HEK293 (cell line): ENCODE measurements at regions not wholly inside any gene's neighbourhood (a gene's known extent, or its start where the extent isn't known, plus 50 kb on each side); places are given as distances from the start of the nearest gene placed in this dataset.

Source experiments
- CTCF ChIA-PET: fragments of 350-600 bp; formaldehyde crosslinking; extraction: SDS; loops from one replicate; lab custom pipeline; 2021; ENCODE audit warnings: antibody characterized with exemption; lab: Yijun Ruan, JAX
- POLR2A ChIA-PET: fragments of 300-600 bp; formaldehyde crosslinking; extraction: SDS; loops from one replicate; lab custom pipeline; 2020; ENCODE audit warnings: antibody characterized with exemption, inconsistent platforms; lab: Yijun Ruan, JAX
- H3K27ac ChIP-seq: fragments of 200-500 bp; sonication (Bioruptor generic); 2 replicates; pipeline ENCODE4 v1.5.1; 2014; ENCODE audit warnings: low read depth, low read length, control low read depth, inconsistent platforms; ENCODE audit errors: extremely low read depth
- H3K36me3 ChIP-seq, 2 experiments: fragments of 200-500 bp in 1 of 2; sonication (Bioruptor generic) in 1 of 2; 1 replicate in 1 of 2; 2 replicates in 1 of 2; pipeline ENCODE4 v1.5.1; 2014 to 2017; ENCODE audit warnings: inconsistent platforms in 2 of 2, low read length in 2 of 2; ENCODE audit not compliant: control insufficient read depth in 2 of 2, insufficient read depth in 1 of 2
- H3K4me1 ChIP-seq: fragments of 200-500 bp; sonication (Bioruptor generic); 2 replicates; pipeline ENCODE4 v1.5.1; 2014; ENCODE audit warnings: mild to moderate bottlenecking, low read length, inconsistent platforms; ENCODE audit not compliant: control insufficient read depth, insufficient read depth
- H3K4me3 ChIP-seq: 2 replicates; pipeline ENCODE4 v1.5.1; 2011; ENCODE audit warnings: low read depth, mild to moderate bottlenecking, control low read depth, low read length, moderate library complexity
- H3K9me3 ChIP-seq: fragments of 200-500 bp; sonication (Bioruptor generic); 2 replicates; pipeline ENCODE4 v1.5.1; 2014; ENCODE audit warnings: low read depth, low read length, inconsistent platforms; ENCODE audit not compliant: control insufficient read depth, insufficient read depth
- HOXD13 ChIP-seq: sonication (generic); formaldehyde crosslinking; IDR thresholded peaks from 2 replicates; pipeline ENCODE4 v1.8.0; 2022; ENCODE audit warnings: missing genetic modification reagents, borderline replicate concordance
- KLF16 ChIP-seq: fragments of 450-650 bp; formaldehyde crosslinking; IDR thresholded peaks from 2 replicates; pipeline ENCODE4 v1.5.1; 2017; ENCODE audit warnings: missing biosample characterization, missing genetic modification characterization
- SETDB1 ChIP-seq: IDR thresholded peaks from one replicate; pipeline ENCODE4 v1.6.1; 2017; ENCODE audit warnings: mild to moderate bottlenecking, low read length, moderate library complexity, mixed read lengths; ENCODE audit not compliant: insufficient read length
- ZEB2 ChIP-seq: fragments of 450-650 bp; formaldehyde crosslinking; IDR thresholded peaks from 2 replicates; pipeline ENCODE4 v1.5.1; 2016; ENCODE audit warnings: missing biosample characterization, missing genetic modification characterization
- ZIC2 ChIP-seq: fragments of 450-650 bp; formaldehyde crosslinking; IDR thresholded peaks from 2 replicates; pipeline ENCODE4 v1.5.1; 2016; ENCODE audit warnings: missing biosample characterization, missing genetic modification characterization
- ZNF175 ChIP-seq: fragments of 450-650 bp; formaldehyde crosslinking; IDR thresholded peaks from 2 replicates; pipeline ENCODE4 v1.5.1; 2016; ENCODE audit warnings: missing biosample characterization, missing genetic modification characterization
- ZNF202 ChIP-seq: fragments of 450-650 bp; formaldehyde crosslinking; IDR thresholded peaks from 2 replicates; pipeline ENCODE4 v1.5.1; 2016; ENCODE audit warnings: missing biosample characterization, missing genetic modification characterization, borderline replicate concordance
- ZNF274 ChIP-seq, 2 experiments: fragments of 200-500 bp in 1 of 2; fragments of 450-650 bp in 1 of 2; sonication (Bioruptor generic) in 1 of 2; formaldehyde crosslinking in 1 of 2; IDR thresholded peaks; 2 replicates each; pipeline versions ENCODE4 v1.5.1 to v1.6.1; 2014 to 2016; ENCODE audit warnings: borderline replicate concordance in 1 of 2, inconsistent platforms in 1 of 2, low read length in 1 of 2, missing biosample characterization in 1 of 2, missing genetic modification characterization in 1 of 2
- ZNF311 ChIP-seq: fragments of 450-650 bp; formaldehyde crosslinking; IDR thresholded peaks from 2 replicates; pipeline ENCODE4 v1.5.1; 2017; ENCODE audit warnings: missing biosample characterization, missing genetic modification characterization, borderline replicate concordance
- ZNF48 ChIP-seq: fragments of 450-650 bp; formaldehyde crosslinking; IDR thresholded peaks from 2 replicates; pipeline ENCODE4 v1.5.1; 2016; ENCODE audit warnings: missing biosample characterization, missing genetic modification characterization
- ZNF560 ChIP-seq: fragments of 450-650 bp; formaldehyde crosslinking; IDR thresholded peaks from 2 replicates; pipeline ENCODE4 v1.5.1; 2017; ENCODE audit warnings: missing biosample characterization, missing genetic modification characterization, borderline replicate concordance
- ZXDB ChIP-seq: fragments of 450-650 bp; formaldehyde crosslinking; IDR thresholded peaks from 2 replicates; pipeline ENCODE4 v1.5.1; 2016; ENCODE audit warnings: missing biosample characterization, missing genetic modification characterization
- TF ChIP-seq, protein P1 (sequence below): fragments of 450-650 bp; formaldehyde crosslinking; IDR thresholded peaks from 2 replicates; pipeline ENCODE4 v1.5.1; 2016; ENCODE audit warnings: missing biosample characterization, missing genetic modification characterization
- TF ChIP-seq, protein P2 (sequence below): fragments of 450-650 bp; formaldehyde crosslinking; IDR thresholded peaks from 2 replicates; pipeline ENCODE4 v1.5.1; 2016; ENCODE audit warnings: missing biosample characterization, missing genetic modification characterization
- TF ChIP-seq, protein P3 (sequence below): fragments of 450-650 bp; formaldehyde crosslinking; IDR thresholded peaks from 2 replicates; pipeline ENCODE4 v1.5.1; 2017; ENCODE audit warnings: missing biosample characterization, missing genetic modification characterization
- TF ChIP-seq, protein P4 (sequence below): fragments of 450-650 bp; IDR thresholded peaks from 2 replicates; pipeline ENCODE4 v1.5.1; 2018; ENCODE audit warnings: missing biosample characterization, mild to moderate bottlenecking, missing genetic modification characterization

DNA sequence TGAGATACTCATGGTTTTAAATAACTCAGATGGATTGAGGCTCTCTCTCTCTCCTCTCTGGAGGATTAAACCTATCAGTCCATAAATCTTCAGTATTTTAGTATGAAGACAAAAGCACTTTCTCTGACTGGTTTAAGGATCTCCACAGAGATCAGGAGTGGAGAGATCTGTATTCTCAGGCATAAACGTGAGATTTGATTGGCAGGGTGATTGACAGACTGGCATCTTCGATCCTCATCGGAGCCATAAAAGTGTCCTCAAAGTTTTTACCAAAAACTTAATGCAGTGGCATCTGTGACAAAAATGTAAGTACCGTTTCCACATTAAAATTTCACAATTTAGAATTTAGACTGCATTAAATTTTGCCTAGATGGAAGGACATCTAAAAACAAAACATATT is 870.1 kb downstream of the KCNJ2 start:
- Histone ChIP-seq H3K9me3 (no peaks in the 10 kb centered on the region), H3K4me3 (no peak overlapping the region), H3K27ac (no peak overlapping the region), H3K4me1 (no peaks in the 10 kb centered on the region), H3K36me3 (no peaks in the 10 kb centered on the region)
- TF ChIP-seq, protein P1, sequence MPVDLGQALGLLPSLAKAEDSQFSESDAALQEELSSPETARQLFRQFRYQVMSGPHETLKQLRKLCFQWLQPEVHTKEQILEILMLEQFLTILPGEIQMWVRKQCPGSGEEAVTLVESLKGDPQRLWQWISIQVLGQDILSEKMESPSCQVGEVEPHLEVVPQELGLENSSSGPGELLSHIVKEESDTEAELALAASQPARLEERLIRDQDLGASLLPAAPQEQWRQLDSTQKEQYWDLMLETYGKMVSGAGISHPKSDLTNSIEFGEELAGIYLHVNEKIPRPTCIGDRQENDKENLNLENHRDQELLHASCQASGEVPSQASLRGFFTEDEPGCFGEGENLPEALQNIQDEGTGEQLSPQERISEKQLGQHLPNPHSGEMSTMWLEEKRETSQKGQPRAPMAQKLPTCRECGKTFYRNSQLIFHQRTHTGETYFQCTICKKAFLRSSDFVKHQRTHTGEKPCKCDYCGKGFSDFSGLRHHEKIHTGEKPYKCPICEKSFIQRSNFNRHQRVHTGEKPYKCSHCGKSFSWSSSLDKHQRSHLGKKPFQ, result no peak
- ChIA-PET POLR2A (no interaction called here), CTCF (no interaction called here)

DNA sequence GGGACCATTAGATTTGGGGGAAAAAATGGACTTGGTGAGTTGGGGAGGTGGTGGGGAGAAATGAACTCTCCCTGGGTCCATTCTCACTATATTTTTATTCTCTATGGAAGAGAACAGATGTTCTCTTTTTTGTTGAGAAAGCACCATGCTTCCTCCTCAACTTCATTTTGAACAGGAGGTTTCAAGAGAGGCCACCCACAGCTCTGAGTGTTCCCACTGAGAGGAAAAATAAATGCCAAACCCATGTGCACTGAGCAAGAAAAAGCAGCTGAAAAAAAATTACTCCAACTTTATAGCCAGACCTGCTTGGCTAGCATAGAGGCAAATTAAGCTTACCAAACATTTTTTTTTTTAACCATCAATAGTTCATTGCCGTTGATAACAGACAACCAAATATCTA is 883.6 kb downstream of the KCNJ2 start:
- CTCF ChIA-PET, result interaction anchor here (0.7 kb wide), 1 partner anchor 423 kb away, joined by 4 read pairs; no protein-coding TSS in a partner anchor
- no peaks in the 10 kb centered on the region for H3K4me1 ChIP-seq
- TF ChIP-seq ZNF274 (IDR thresholded peaks at IDR 0.05; ENCODE audit: low read length) (no peak), ZNF274 (tag by site-specific recombination; IDR thresholded peaks at IDR 0.05; ENCODE audit: borderline replicate concordance) (no peak), ZIC2 (tag by site-specific recombination) (peak; percentile 17; the same call in 1 of the 2 replicates), HOXD13 (no peak), KLF16 (no peak), ZNF48 (tag by site-specific recombination) (no peak)
- TF ChIP-seq, protein P2, sequence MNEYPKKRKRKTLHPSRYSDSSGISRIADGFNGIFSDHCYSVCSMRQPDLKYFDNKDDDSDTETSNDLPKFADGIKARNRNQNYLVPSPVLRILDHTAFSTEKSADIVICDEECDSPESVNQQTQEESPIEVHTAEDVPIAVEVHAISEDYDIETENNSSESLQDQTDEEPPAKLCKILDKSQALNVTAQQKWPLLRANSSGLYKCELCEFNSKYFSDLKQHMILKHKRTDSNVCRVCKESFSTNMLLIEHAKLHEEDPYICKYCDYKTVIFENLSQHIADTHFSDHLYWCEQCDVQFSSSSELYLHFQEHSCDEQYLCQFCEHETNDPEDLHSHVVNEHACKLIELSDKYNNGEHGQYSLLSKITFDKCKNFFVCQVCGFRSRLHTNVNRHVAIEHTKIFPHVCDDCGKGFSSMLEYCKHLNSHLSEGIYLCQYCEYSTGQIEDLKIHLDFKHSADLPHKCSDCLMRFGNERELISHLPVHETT (tag by site-specific recombination), result no peak
- POLR2A ChIA-PET, result no interaction called here
- H3K4me3 ChIP-seq, result no peak overlapping the region
- no peaks in the 10 kb centered on the region for H3K36me3 ChIP-seq
- no peaks in the 10 kb centered on the region; the same call in 1 of the 2 replicates for H3K9me3 ChIP-seq
- no peak overlapping the region for H3K27ac ChIP-seq

DNA sequence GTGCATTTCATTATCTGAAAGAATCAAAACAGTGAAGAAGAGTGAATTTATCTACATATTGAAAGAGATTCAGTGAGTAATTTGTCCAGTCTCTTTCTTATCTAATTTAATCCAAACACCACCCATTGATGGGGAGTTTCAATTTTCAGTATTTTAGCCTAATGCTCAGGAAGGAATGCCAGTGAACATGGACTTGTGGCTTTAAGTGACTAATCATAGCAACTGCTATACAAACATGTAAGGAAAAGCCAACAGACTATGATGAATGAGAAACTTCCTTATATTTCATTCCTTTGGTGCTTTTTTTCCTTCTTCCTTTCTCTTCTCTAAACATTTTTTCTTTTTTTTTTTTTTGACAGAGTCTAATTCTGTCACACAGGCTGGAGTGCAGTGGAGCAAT is 885.8 kb downstream of the KCNJ2 start:
- H3K4me3 ChIP-seq, result no peak overlapping the region
- no peak for TF ChIP-seq ZXDB
- TF ChIP-seq, protein P3, sequence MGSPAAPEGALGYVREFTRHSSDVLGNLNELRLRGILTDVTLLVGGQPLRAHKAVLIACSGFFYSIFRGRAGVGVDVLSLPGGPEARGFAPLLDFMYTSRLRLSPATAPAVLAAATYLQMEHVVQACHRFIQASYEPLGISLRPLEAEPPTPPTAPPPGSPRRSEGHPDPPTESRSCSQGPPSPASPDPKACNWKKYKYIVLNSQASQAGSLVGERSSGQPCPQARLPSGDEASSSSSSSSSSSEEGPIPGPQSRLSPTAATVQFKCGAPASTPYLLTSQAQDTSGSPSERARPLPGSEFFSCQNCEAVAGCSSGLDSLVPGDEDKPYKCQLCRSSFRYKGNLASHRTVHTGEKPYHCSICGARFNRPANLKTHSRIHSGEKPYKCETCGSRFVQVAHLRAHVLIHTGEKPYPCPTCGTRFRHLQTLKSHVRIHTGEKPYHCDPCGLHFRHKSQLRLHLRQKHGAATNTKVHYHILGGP (tag by site-specific recombination), result no peak
- TF ChIP-seq SETDB1, result peak; percentile 69
- POLR2A ChIA-PET, result interaction anchor here (0.6 kb wide), 1 partner anchor 150 kb away, joined by 3 read pairs; no protein-coding TSS in a partner anchor
- CTCF ChIA-PET, result no interaction called here
- no peaks in the 10 kb centered on the region; the same call in 1 of the 2 replicates for H3K9me3 ChIP-seq
- no peak overlapping the region for H3K27ac ChIP-seq
- H3K36me3 ChIP-seq, result no peaks in the 10 kb centered on the region
- H3K4me1 ChIP-seq, result no peaks in the 10 kb centered on the region

DNA sequence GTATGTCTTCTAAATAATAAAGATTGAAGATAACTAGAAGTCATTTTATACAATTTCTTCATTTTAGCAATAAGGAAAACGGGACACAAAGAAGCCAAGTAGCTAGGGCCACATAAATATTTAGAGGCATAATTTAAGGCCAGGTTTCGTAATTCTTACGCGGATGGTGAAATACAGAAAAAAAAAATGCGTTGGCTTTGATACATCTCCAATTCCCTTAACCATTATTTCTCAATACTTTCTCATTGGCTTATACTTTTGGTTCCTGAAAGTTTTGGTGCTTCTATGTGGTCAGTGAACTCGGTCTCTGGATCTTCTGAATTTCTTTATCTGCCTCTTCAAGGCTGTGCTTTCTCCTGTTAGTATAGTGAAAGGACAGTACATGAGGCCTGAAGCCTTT is 888.1 kb downstream of the KCNJ2 start:
- Histone ChIP-seq H3K4me1 (no peaks in the 10 kb centered on the region), H3K27ac (no peak overlapping the region), H3K36me3 (no peaks in the 10 kb centered on the region)
- POLR2A ChIA-PET, result no interaction called here
- TF ChIP-seq, protein P4, sequence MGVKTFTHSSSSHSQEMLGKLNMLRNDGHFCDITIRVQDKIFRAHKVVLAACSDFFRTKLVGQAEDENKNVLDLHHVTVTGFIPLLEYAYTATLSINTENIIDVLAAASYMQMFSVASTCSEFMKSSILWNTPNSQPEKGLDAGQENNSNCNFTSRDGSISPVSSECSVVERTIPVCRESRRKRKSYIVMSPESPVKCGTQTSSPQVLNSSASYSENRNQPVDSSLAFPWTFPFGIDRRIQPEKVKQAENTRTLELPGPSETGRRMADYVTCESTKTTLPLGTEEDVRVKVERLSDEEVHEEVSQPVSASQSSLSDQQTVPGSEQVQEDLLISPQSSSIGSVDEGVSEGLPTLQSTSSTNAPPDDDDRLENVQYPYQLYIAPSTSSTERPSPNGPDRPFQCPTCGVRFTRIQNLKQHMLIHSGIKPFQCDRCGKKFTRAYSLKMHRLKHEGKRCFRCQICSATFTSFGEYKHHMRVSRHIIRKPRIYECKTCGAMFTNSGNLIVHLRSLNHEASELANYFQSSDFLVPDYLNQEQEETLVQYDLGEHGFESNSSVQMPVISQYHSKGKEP, result no peak
- no peak for TF ChIP-seq ZNF175 (tag by site-specific recombination)
- no peak for TF ChIP-seq ZNF311 (tag by site-specific recombination)
- TF ChIP-seq ZEB2 (tag by site-specific recombination), result no peak
- TF ChIP-seq ZNF202 (tag by site-specific recombination), result no peak
- TF ChIP-seq ZNF560 (tag by site-specific recombination), result no peak
- TF ChIP-seq, all 188 proteins: peak for 0
- no peaks in the 10 kb centered on the region; the same call in 1 of the 2 replicates for H3K9me3 ChIP-seq
- no peak overlapping the region for H3K4me3 ChIP-seq
- CTCF ChIA-PET, result no interaction called here
